Aorta (tissue), 5 donors: ENCODE measurements at regions not wholly inside any gene's neighbourhood (a gene's known extent, or its start where the extent isn't known, plus 50 kb on each side); places are given as distances from the start of the nearest gene placed in this dataset.

Experiments used
- ATAC-seq: fragments of 200-7000 bp; cut with Tn5 transposase; one replicate; pipeline ENCODE4 v1.9.1; 2022; ENCODE audit warnings: moderate library complexity; ENCODE audit not compliant: low FRiP score
- DNase-seq, 2 donors: peaks; one replicate each; pipeline ENCODE4 v3.0.0-alpha.2; 2020
- H3K27ac ChIP-seq, 2 donors: one replicate each; pipeline ENCODE4 v1.5.1; 2013; ENCODE audit warnings: low read length in 2 of 2, mild to moderate bottlenecking in 2 of 2, moderate library complexity in 2 of 2, control low read depth in 1 of 2, inconsistent platforms in 1 of 2, low read depth in 1 of 2
- H3K27me3 ChIP-seq, 2 donors: one replicate each; pipeline ENCODE4 v1.6.1; 2013; ENCODE audit warnings: control low read depth in 1 of 2, low read length in 1 of 2, mild to moderate bottlenecking in 1 of 2, moderate library complexity in 1 of 2; ENCODE audit not compliant: insufficient read depth in 2 of 2, control insufficient read depth in 1 of 2
- H3K36me3 ChIP-seq, 2 donors: one replicate each; pipeline ENCODE4 v1.6.1; 2013; ENCODE audit warnings: control low read depth in 1 of 2, low read length in 1 of 2, mild to moderate bottlenecking in 1 of 2; ENCODE audit not compliant: insufficient read depth in 2 of 2, control insufficient read depth in 1 of 2
- H3K4me1 ChIP-seq, 2 donors: one replicate each; pipeline ENCODE4 v1.6.1; 2013; ENCODE audit warnings: low read length in 2 of 2, control low read depth in 1 of 2, mild to moderate bottlenecking in 1 of 2, moderate library complexity in 1 of 2; ENCODE audit not compliant: insufficient read depth in 2 of 2, control insufficient read depth in 1 of 2
- H3K4me3 ChIP-seq, 2 donors: one replicate each; pipeline ENCODE4 v1.5.1; 2013; ENCODE audit warnings: low read length in 2 of 2, control low read depth in 1 of 2, mild to moderate bottlenecking in 1 of 2
- H3K9me3 ChIP-seq: one replicate; pipeline ENCODE4 v1.6.1; 2013; ENCODE audit warnings: mild to moderate bottlenecking, low read length; ENCODE audit not compliant: control insufficient read depth
- WGBS, 2 donors: extraction: QIAGEN DNeasy Blood & Tissue Kit; methylation state at CpG; one replicate each; pipeline ENCODE4 v1.1.7; 2013; 5-methylcytosine and 5-hydroxymethylcytosine counted together
- intact Hi-C, 2 donors: fragments of 100-400 bp; cut with DNase I; formaldehyde crosslinking; loops; one replicate each; pipeline versions ENCODE4 v1.14.2 to v1.15.0; 2022
- donor health status: healthy with polysubstance abuse.
- donor health status: Bipolar disorder and iron deficiency.
- donor health status: DM: no; HTN: no; CAD: no.
- donor health status: DM: no; HTN: no; CAD: no.
- donor health status: DM: yes; HTN: yes; CAD: no.

DNA sequence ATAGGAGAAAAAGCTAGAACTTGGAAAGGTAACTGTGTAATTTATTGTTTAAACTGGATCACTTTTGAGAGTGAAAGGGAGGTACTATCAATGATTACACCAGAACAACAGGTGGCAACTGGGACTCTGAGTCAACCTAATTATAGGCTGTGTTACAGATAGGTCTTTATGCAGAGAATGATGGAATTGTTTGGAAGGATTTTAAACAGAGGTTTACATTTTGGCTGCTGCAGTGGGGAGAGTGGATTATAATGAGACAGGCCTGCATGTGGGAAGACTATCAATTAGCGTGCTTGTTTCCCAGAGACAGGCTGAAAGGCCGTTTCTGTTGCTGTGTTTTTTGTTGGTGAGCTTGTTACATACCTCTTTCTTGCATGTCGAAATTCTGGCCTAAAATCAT is 432.9 kb downstream of the PLA2G4A start:
- H3K4me1 ChIP-seq: no peaks in the 10 kb centered on the region
- no peak overlapping the region for H3K4me3 ChIP-seq
- intact Hi-C loops: no loop called here
- no peak for ATAC-seq
- DNase-seq: no peak
- no peaks in the 10 kb centered on the region for H3K9me3 ChIP-seq
- no peaks in the 10 kb centered on the region for H3K27me3 ChIP-seq
- WGBS, 2 donors: 73 to 75% methylated on average over 3 of the region's 3 CpGs
- no peak overlapping the region for H3K27ac ChIP-seq
- H3K36me3 ChIP-seq: no peaks in the 10 kb centered on the region

DNA sequence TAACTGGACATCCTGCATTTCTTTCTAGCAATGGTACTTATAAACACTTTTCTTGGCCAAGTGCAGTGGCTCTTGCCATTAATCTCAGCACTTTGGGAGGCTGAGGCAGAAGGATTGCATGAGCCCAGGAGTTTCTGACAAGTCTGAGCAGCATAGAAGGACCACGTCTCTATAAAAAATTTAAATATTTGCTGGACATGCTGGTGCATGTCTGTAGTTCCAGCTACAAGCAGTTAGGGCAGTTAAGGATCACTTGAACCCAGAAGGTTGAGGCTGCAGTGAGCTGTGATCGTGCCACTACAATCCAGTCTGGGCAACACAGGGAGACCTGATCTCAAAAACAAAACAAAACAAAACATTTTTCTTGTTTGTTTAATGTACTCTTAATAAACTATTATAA is 434.0 kb downstream of the PLA2G4A start:
- Histone ChIP-seq H3K4me1 (no peaks in the 10 kb centered on the region), H3K27ac (no peak overlapping the region), H3K36me3 (no peaks in the 10 kb centered on the region), H3K27me3 (no peaks in the 10 kb centered on the region), H3K9me3 (no peaks in the 10 kb centered on the region), H3K4me3 (no peak overlapping the region)
- ATAC-seq: no peak
- DNase-seq: no peak
- 59 to 63% methylated on average over 2 of the region's 2 CpGs for WGBS, 2 donors
- intact Hi-C loops: no loop called here

DNA sequence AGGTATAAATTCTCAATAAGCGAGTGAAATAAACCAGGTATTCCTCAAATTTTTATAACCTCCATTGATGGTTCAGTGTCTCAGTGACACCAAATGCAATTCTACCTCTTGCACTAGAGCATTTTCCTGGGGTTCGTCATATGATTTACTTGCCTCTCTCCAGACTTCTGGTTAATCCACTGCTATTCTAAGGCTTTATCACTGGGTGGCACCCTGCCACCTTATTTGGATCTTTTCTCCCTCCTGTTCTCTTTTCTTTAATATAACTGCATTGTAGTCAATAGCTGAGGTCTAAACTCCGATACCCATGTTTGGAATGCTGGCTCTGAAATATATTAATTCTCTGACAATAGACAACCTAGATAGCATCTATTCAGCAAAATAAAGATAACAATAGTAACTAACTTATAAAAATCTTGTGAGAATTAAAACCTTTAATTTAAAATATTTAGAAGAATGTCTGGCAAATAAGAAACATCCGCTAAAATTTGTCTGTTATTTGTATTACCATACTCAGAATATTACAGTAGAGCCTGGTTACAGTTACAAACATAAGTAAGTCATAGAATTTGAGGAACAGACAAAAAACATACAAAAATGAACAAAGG is 436.4 kb downstream of the PLA2G4A start:
- intact Hi-C loops: no loop called here
- Histone ChIP-seq H3K9me3 (no peaks in the 10 kb centered on the region), H3K4me3 (no peak overlapping the region), H3K36me3 (no peaks in the 10 kb centered on the region), H3K27me3 (no peaks in the 10 kb centered on the region), H3K27ac (no peak overlapping the region), H3K4me1 (no peaks in the 10 kb centered on the region)
- WGBS, 2 donors: 40 to 47% methylated on average over 4 of the region's 4 CpGs
- DNase-seq (no peak), ATAC-seq (no peak)

DNA sequence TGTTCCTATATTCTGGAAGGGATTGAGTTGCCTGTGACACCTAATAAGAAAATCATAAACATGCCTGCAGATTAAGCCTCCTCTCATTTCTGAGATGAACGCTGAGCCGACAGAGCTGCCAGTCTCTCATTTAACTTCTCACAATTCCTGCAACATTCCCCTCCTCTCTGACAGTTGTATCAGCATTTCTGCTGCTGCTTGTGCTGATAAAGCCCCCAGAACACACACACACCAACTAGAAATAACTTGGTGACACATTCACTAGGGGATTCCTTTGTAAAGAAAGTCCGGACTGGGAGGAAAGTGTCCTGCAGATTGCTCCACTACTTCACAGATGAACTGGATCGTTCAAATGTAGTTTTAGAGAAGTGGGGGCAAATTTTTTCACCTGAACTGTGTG is 437.3 kb downstream of the PLA2G4A start:
- Histone ChIP-seq H3K27me3 (no peaks in the 10 kb centered on the region), H3K27ac (no peak overlapping the region), H3K4me3 (no peak overlapping the region), H3K9me3 (no peaks in the 10 kb centered on the region), H3K36me3 (no peaks in the 10 kb centered on the region), H3K4me1 (no peaks in the 10 kb centered on the region)
- no peak for DNase-seq
- intact Hi-C loops: no loop called here
- whole genome bisulfite sequencing, 2 donors: 45 to 52% methylated on average over 4 of the region's 4 CpGs
- ATAC-seq: no peak

DNA sequence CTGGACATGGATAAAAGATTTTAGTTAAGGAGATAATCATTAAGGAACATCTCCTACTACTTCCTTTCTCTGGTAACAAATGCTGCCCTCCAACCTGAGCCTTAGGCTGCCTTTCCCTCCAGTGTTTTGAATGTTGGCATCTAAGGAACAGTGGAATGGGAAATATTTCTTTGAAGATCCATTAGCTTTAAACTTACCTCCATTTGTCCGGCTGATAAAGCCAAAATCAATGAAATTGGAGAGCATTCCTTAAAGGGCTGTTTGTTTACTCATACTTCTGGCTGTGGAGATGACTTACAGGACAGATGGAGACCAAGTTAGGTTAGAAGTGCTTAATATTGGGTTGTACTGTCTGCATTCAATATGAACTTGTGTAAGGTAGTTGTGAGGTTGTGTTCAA is 439.1 kb downstream of the PLA2G4A start:
- Histone ChIP-seq H3K27ac (no peak overlapping the region), H3K9me3 (no peaks in the 10 kb centered on the region), H3K36me3 (no peaks in the 10 kb centered on the region), H3K27me3 (no peaks in the 10 kb centered on the region), H3K4me1 (no peaks in the 10 kb centered on the region), H3K4me3 (no peak overlapping the region)
- intact Hi-C loops: no loop called here
- no peak for ATAC-seq
- DNase-seq: no peak
- WGBS, 2 donors: 90 to 91% methylated on average over 1 of the region's 1 CpG

DNA sequence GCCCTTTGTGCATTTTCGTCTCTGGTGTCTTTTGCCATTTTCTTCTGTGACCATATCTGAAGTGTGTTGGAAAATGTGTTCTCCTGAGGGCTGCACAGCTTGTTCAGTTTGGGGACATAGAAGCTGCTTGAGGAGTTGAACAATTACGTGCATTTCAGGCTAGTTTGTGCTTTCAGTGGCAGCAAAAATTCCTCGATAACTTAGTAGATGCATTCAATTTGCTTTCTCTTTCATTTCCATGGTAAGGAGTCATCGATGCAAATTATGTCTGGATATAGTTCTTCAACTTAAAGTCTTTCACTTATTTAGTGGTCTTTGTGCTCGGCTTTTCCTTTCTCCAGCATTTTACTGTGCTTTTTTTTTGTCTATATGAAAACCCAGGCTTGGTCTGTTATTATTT is 441.5 kb downstream of the PLA2G4A start:
- no peak overlapping the region for H3K27ac ChIP-seq
- intact Hi-C loops: no loop called here
- ATAC-seq (no peak), DNase-seq (no peak)
- no peak overlapping the region for H3K4me3 ChIP-seq
- H3K4me1 ChIP-seq: no peaks in the 10 kb centered on the region
- no peaks in the 10 kb centered on the region for H3K9me3 ChIP-seq
- H3K36me3 ChIP-seq: no peaks in the 10 kb centered on the region
- 90 to 91% methylated on average over 5 of the region's 5 CpGs for WGBS, 2 donors
- H3K27me3 ChIP-seq: no peaks in the 10 kb centered on the region

DNA sequence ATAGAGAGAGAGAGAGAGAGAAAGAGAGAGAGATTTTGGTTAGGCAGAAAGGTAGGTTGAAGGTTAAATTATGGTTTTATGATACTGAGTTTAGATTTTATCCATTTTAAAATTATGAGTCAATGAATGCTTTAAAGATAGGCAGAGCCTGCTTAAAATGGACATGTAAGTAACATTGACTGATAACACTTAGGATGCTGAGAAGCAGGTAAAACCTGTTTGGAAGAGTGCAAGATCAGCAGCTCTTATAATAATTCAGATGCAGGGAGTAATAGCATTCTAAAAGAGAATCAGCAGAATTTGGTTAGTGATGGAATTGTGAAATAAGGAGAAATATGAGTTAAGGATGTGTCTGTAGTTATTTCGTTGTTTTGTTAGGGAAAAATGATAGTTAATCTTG is 446.6 kb downstream of the PLA2G4A start:
- intact Hi-C loops: no loop called here

DNA sequence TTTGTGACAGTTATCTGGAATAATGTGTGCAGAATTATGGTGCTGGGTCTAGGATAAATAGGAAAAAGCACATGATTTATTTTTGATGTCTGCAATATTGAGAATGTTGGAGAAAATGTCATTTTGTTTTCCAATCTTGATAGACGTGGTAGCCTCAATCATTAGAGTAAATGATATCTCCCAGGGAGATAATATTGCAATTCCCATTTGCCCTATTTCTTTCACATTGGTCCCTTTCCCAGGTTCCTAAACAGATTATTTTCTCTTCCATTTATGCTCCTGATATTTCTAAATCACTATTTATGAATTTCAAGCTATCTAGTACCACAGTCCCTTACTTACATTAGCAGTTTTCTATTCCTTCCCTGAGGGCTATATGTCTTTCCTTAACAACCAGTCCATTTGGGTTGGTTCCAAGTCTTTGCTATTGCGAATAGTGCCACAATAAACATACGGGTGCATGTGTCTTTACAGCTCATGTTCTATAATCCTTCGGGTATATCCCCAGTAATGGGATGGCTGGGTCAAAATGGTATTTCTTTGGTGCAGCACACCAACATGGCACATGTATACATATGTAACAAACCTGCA is 447.3 kb downstream of the PLA2G4A start:
- 43 to 51% methylated on average over 4 of the region's 4 CpGs for WGBS, 2 donors
- no peak for DNase-seq
- ATAC-seq: no peak
- Histone ChIP-seq H3K4me3 (no peak overlapping the region), H3K9me3 (no peaks in the 10 kb centered on the region), H3K4me1 (no peaks in the 10 kb centered on the region), H3K27ac (no peak overlapping the region), H3K27me3 (no peaks in the 10 kb centered on the region), H3K36me3 (no peaks in the 10 kb centered on the region)
- intact Hi-C loops: no loop called here

More for the DNA sequence above, 446.6 kb downstream of the PLA2G4A start:
- H3K27ac ChIP-seq: no peak overlapping the region
- H3K9me3 ChIP-seq: no peaks in the 10 kb centered on the region
- no peaks in the 10 kb centered on the region for H3K27me3 ChIP-seq
- ATAC-seq: no peak
- no peak overlapping the region for H3K4me3 ChIP-seq
- no peak for DNase-seq
- no peaks in the 10 kb centered on the region for H3K36me3 ChIP-seq
- 84 to 92% methylated on average over 1 of the region's 1 CpG for WGBS, 2 donors
- no peaks in the 10 kb centered on the region for H3K4me1 ChIP-seq

DNA sequence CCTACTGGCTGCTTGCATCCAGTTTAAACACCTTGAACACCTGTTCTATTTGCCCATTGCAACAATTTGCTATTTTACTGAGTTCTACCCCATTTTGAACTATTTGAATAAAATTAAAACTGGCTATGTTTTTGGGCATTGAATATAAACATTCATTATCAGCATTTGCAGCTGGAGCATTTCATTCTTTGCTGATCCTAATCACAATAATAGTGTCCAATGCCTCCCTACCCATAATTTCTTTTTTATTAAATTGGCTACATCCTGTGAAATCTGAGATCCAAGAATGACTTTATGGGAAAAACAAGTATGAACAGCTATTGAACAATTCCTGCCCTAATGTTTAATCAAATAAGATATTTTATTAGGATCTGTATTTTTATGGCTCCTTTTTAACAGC is 447.9 kb downstream of the PLA2G4A start:
- no peaks in the 10 kb centered on the region for H3K36me3 ChIP-seq
- H3K27me3 ChIP-seq: no peaks in the 10 kb centered on the region
- H3K4me1 ChIP-seq: no peaks in the 10 kb centered on the region
- no peak overlapping the region for H3K4me3 ChIP-seq
- H3K9me3 ChIP-seq: no peaks in the 10 kb centered on the region
- no peak for ATAC-seq
- no peak overlapping the region for H3K27ac ChIP-seq
- intact Hi-C loops: no loop called here
- no peak for DNase-seq
